Uterus (tissue), 3 donors: ENCODE measurements at regions not wholly inside any gene's neighbourhood (a gene's known extent, or its start where the extent isn't known, plus 50 kb on each side); places are given as distances from the start of the nearest gene placed in this dataset.

Experiments used
- DNase-seq, 2 donors: peaks; one replicate each; pipeline ENCODE4 v3.0.0-alpha.2; 2019 to 2020
- H3K27ac ChIP-seq, 2 donors: fragments of 200-600 bp; sonication (generic); 1 replicate in 1 of 2; 2 replicates in 1 of 2; pipeline ENCODE4 v1.5.1; 2016 to 2018
- H3K27me3 ChIP-seq, 2 donors: fragments of 200-600 bp; sonication (generic); one replicate each; pipeline ENCODE4 v1.5.1; 2018 to 2019; ENCODE audit warnings: control low read depth in 1 of 2
- H3K36me3 ChIP-seq, 2 donors: fragments of 200-600 bp; sonication (generic); one replicate each; pipeline ENCODE4 v1.5.1; 2019; ENCODE audit warnings: control low read depth in 1 of 2
- H3K4me1 ChIP-seq, 2 donors: fragments of 200-600 bp; sonication (generic); one replicate each; pipeline ENCODE4 v1.5.1; 2018 to 2019; ENCODE audit warnings: control low read depth in 1 of 2
- H3K4me3 ChIP-seq, 2 donors: fragments of 200-600 bp; sonication (generic); 1 replicate in 1 of 2; 2 replicates in 1 of 2; pipeline ENCODE4 v1.5.1; 2018 to 2019; ENCODE audit warnings: mild to moderate bottlenecking in 1 of 2
- H3K9me3 ChIP-seq, 2 donors: fragments of 200-600 bp; sonication (generic); one replicate each; pipeline ENCODE4 v1.5.1; 2019; ENCODE audit warnings: control low read depth in 1 of 2
- POLR2A ChIP-seq, 2 donors: fragments of 450-650 bp; IDR thresholded peaks; one replicate each; pipeline ENCODE4 v1.6.1; 2016; ENCODE audit warnings: antibody characterized with exemption in 2 of 2, mild to moderate bottlenecking in 1 of 2, moderate library complexity in 1 of 2
- intact Hi-C: fragments of 100-400 bp; cut with DNase I; formaldehyde crosslinking; loops from one replicate; pipeline ENCODE4 v1.15.1; 2023; ENCODE audit warnings: low total_unique reads
- TF ChIP-seq, protein P1 (sequence below), 4 experiments: fragments of 200-600 bp in 2 of 4; fragments of 450-650 bp in 2 of 4; sonication (generic) in 2 of 4; IDR thresholded peaks; one replicate each; pipeline ENCODE4 v1.5.1; 2016 to 2019; ENCODE audit warnings: antibody characterized with exemption in 4 of 4, mild to moderate bottlenecking in 2 of 4, moderate library complexity in 1 of 4
- donor health status: DM: yes; HTN: yes; CAD: no.

DNA sequence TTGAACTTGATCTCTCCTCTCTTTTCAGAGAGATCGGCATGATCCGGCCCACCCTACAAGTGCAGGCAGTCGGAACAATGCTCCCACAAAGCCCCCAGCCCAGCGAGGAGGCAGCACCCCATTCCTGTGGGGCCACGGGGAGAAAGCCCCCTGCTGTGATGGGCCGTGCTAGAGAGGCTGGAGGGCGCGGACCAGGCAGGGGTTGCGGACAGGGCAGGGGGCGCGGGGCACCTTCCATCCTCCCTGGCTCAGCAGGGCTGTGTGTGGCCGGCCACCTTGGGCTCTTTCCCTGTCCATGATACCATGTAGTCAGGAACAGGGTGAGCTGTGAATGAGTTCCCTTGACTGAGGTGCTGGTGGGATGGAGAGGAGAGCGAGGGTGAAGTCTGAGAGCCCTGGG lies 379.8 kb downstream of the BRD1 start:
- Histone ChIP-seq H3K27ac (no peak overlapping the region), H3K9me3 (no peaks in the 10 kb centered on the region), H3K4me1 (no peaks in the 10 kb centered on the region), H3K36me3 (no peaks in the 10 kb centered on the region), H3K27me3 (peaks cover 0 to 4% of the 10 kb centered on the region in 2 donors), H3K4me3 (no peak overlapping the region)
- DNase-seq = no peak
- TF ChIP-seq, protein P1, sequence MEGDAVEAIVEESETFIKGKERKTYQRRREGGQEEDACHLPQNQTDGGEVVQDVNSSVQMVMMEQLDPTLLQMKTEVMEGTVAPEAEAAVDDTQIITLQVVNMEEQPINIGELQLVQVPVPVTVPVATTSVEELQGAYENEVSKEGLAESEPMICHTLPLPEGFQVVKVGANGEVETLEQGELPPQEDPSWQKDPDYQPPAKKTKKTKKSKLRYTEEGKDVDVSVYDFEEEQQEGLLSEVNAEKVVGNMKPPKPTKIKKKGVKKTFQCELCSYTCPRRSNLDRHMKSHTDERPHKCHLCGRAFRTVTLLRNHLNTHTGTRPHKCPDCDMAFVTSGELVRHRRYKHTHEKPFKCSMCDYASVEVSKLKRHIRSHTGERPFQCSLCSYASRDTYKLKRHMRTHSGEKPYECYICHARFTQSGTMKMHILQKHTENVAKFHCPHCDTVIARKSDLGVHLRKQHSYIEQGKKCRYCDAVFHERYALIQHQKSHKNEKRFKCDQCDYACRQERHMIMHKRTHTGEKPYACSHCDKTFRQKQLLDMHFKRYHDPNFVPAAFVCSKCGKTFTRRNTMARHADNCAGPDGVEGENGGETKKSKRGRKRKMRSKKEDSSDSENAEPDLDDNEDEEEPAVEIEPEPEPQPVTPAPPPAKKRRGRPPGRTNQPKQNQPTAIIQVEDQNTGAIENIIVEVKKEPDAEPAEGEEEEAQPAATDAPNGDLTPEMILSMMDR (IDR thresholded peaks at IDR 0.05) = no peak
- TF ChIP-seq POLR2A (IDR thresholded peaks at IDR 0.05) = no peak
- intact Hi-C loops = no loop called here

DNA sequence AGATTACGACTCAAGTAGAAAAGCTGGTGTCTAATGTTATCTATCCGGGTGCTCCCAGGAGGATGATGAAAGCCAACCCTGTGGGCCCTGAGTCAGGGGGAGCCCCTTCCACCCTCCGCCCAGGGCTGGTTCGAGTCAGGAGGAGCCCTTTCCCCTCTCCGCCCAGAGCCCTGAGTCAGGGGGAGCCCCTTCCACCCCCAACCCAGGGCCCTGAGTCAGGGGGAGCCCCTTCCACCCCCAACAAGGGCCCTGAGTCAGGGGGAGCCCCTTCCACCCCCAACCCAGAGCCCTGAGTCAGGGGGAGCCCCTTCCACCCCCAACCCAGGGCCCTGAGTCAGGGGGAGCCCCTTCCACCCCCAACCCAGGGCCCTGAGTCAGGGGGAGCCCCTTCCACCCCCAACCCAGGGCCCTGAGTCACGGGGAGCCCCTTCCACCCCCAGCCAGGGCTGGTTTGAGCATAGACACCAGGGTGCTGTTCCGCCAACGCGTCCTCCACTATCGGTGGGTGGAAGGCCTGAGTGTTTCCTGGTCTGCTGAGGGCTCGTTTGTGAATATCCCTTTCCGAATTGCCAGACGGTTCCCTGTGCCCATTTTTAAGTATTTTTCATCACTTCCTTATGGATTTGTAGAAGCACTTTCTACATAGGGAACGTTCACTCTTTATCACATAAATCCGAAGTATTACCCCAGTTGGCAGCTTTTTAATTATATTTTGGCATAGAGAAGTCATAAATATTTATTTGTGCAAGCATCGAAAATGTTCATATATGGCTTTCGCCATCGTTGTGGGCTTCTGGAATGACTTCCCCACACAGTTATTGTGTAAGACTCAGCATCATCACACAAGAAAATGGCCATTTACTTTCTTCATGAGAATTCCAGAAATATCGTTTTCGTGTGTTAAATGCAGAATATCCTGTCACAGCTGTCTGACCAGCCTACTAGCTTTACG lies 380.6 kb downstream of the BRD1 start:
- DNase-seq = no peak
- TF ChIP-seq, protein P1 (IDR thresholded peaks at IDR 0.05) = no peak
- no peak for TF ChIP-seq POLR2A (IDR thresholded peaks at IDR 0.05)
- H3K4me1 ChIP-seq = no peaks in the 10 kb centered on the region

DNA sequence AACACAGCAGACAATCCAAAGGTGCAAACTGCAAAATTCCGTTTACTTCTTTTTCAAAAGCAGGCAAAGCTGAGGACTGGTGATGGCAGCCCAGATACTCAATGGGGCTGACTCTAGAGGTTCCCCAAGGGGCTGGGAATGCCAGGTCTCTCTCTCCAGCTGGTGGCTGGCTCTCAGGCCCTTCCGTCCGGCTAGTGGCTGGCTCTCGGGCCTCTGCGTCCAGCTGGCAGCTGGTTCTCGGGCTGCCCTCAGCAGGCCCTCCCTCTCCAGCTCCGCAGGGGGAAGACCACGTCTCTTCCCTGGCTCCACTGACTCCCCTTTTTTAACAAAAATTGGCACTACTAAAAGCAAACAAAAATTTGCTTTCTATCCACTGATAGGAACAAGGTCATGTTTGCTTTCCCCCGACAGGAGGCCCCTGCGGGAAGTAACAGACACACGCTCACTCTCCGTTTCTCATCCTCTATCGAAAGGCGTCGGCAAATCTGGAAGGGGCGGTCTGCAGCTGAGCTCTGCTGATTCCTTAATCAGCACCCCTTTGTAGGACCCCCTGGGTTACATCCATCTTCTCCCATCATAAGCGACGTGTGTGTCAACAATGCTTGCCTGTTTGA lies 381.4 kb downstream of the BRD1 start:
- intact Hi-C loops = no loop called here
- no peak for DNase-seq

More for the DNA sequence above, 380.6 kb downstream of the BRD1 start:
- no peak overlapping the region for H3K27ac ChIP-seq
- no peaks in the 10 kb centered on the region for H3K36me3 ChIP-seq
- no peak overlapping the region for H3K4me3 ChIP-seq
- intact Hi-C loops = no loop called here
- H3K27me3 ChIP-seq = peaks cover 0 to 4% of the 10 kb centered on the region in 2 donors
- no peaks in the 10 kb centered on the region for H3K9me3 ChIP-seq

DNA sequence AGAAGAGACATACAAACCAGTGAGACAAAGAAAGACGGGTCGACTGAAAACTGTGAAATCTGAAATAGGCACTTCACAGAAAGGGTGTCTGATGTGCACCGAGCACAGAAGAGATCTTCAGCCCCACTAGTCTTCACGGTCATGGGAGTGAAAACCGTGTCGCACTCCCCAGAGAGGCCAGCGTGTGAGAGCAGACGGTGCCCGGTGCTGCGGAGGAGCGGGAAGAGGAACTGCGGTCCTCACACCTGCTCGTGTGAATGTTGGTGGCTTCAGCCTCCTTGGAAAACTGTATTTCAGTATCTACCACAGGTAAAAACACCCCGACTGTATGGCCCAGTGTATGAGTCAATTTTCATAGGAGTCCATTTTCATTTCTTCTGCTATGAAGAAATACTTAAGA lies 382.9 kb downstream of the BRD1 start:
- TF ChIP-seq, protein P1 (IDR thresholded peaks at IDR 0.05) = no peak
- TF ChIP-seq POLR2A (IDR thresholded peaks at IDR 0.05) = no peak
- H3K36me3 ChIP-seq = no peaks in the 10 kb centered on the region
- intact Hi-C loops = no loop called here
- no peak for DNase-seq
- no peaks in the 10 kb centered on the region for H3K27me3 ChIP-seq
- H3K4me3 ChIP-seq = no peak overlapping the region
- H3K27ac ChIP-seq = no peak overlapping the region
- H3K4me1 ChIP-seq = no peaks in the 10 kb centered on the region
- no peaks in the 10 kb centered on the region for H3K9me3 ChIP-seq

More for the DNA sequence above, 381.4 kb downstream of the BRD1 start:
- TF ChIP-seq POLR2A (IDR thresholded peaks at IDR 0.05) = no peak
- TF ChIP-seq, protein P1 (IDR thresholded peaks at IDR 0.05) = no peak
- no peak overlapping the region for H3K4me3 ChIP-seq
- H3K27ac ChIP-seq = no peak overlapping the region
- H3K9me3 ChIP-seq = no peaks in the 10 kb centered on the region
- no peaks in the 10 kb centered on the region for H3K4me1 ChIP-seq
- no peaks in the 10 kb centered on the region for H3K36me3 ChIP-seq
- peaks cover 0 to 4% of the 10 kb centered on the region in 2 donors for H3K27me3 ChIP-seq

DNA sequence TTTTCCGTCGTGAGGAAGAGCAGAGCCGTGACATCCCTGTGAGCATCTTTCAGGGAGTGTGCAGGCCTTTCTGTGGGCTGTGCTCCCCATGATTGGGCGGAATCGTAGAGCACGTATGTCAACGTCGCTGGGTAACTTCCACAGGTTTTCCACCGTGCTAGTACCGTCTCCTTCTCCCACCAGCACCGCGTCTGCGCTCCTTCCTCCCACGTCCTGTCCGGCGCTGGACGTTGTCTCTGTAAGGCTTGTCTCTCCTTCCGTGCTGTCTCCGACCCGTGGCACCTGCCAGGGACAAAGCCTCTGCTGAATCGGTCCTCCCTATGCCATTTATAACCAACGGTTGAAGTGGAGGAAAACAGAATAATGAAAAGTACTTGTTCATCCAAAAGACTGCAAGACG lies 386.7 kb downstream of the BRD1 start:
- intact Hi-C loops = no loop called here
- no peak overlapping the region for H3K4me3 ChIP-seq
- no peaks in the 10 kb centered on the region for H3K27me3 ChIP-seq
- H3K9me3 ChIP-seq = no peaks in the 10 kb centered on the region
- H3K4me1 ChIP-seq = no peaks in the 10 kb centered on the region
- TF ChIP-seq, protein P1 (IDR thresholded peaks at IDR 0.05) = no peak
- no peak for TF ChIP-seq POLR2A (IDR thresholded peaks at IDR 0.05)
- H3K36me3 ChIP-seq = no peaks in the 10 kb centered on the region
- DNase-seq = no peak
- H3K27ac ChIP-seq = no peak overlapping the region
